K562 (cell line): ENCODE measurements at regions not wholly inside any gene's neighbourhood (a gene's known extent, or its start where the extent isn't known, plus 50 kb on each side); places are given as distances from the start of the nearest gene placed in this dataset.

Experiments used
- ATAC-seq: fragments of 200-7000 bp; cut with Tn5 transposase; 3 replicates; pipeline ENCODE4 v1.9.1; 2020; ENCODE audit warnings: moderate library complexity
- BruUV-seq: library from RNA; stranded (reverse); fragments of 400-500 nt; replicated peaks from 2 replicates; lab custom pipeline; 2021; lab: Mats Ljungman, UMichigan
- CTCF ChIA-PET: fragments of 300-600 bp; formaldehyde crosslinking; extraction: SDS; loops from one replicate; lab custom pipeline; 2021; ENCODE audit warnings: low intra/inter-chr PET ratio; lab: Yijun Ruan, JAX
- POLR2A ChIA-PET: fragments of 300-600, 350-650 bp; sonication (Branson Sonifier 250); formaldehyde crosslinking; extraction: SDS; loops from one replicate; lab custom pipeline; 2021; ENCODE audit warnings: antibody characterized with exemption, inconsistent platforms; lab: Yijun Ruan, JAX
- DNase-seq, 4 experiments: peaks; one replicate each; pipeline versions ENCODE4 v3.0.0 to v3.0.0-alpha.2; 2011 to 2018; ENCODE audit warnings: low spot score in 3 of 4, mixed read lengths in 3 of 4; ENCODE audit errors: extremely low read depth in 1 of 4
- FAIRE-seq: peaks from 2 replicates; lab custom pipeline; 2011; peaks lifted over from hg19 to GRCh38; lab: Jason Lieb, UNC
- H2AFZ ChIP-seq: 2 replicates; pipeline ENCODE4 v1.6.0; 2011; ENCODE audit warnings: low read depth, low read length, control low read depth, inconsistent platforms
- H3K27ac ChIP-seq: fragments of 200-600 bp; 3 replicates; pipeline ENCODE4 v1.8.0; 2011; ENCODE audit warnings: low read depth, mild to moderate bottlenecking, control low read depth, inconsistent platforms, low read length, moderate library complexity, mixed read lengths; ENCODE audit errors: extremely low read depth
- H3K27me3 ChIP-seq, 2 experiments: fragments of 300-600 bp in 1 of 2; 2 replicates in 1 of 2; 3 replicates in 1 of 2; pipeline versions ENCODE4 v1.6.0 to v1.8.0; 2011; ENCODE audit warnings: inconsistent platforms in 2 of 2, low read length in 2 of 2, mild to moderate bottlenecking in 1 of 2, mixed read lengths in 1 of 2, moderate library complexity in 1 of 2; ENCODE audit not compliant: control insufficient read depth in 2 of 2, insufficient read depth in 2 of 2
- H3K36me3 ChIP-seq: fragments of 300-600 bp; 3 replicates; pipeline ENCODE4 v1.8.0; 2011; ENCODE audit warnings: mild to moderate bottlenecking, low read length, inconsistent platforms; ENCODE audit not compliant: control insufficient read depth, insufficient read depth
- H3K4me1 ChIP-seq, 2 experiments: fragments of 200-600 bp in 1 of 2; replicated peaks in 1 of 2; 2 replicates in 1 of 2; 3 replicates in 1 of 2; pipeline versions ENCODE4 v1.5.1 to v1.8.0; 2011; ENCODE audit warnings: inconsistent platforms in 2 of 2, low read length in 2 of 2, mild to moderate bottlenecking in 1 of 2, mixed read lengths in 1 of 2, moderate library complexity in 1 of 2; ENCODE audit not compliant: control insufficient read depth in 2 of 2, insufficient read depth in 2 of 2
- H3K4me2 ChIP-seq: 2 replicates; pipeline ENCODE4 v1.6.1; 2011; ENCODE audit warnings: low read length, control low read depth, inconsistent platforms, mixed read lengths; ENCODE audit not compliant: insufficient read depth
- H3K4me3 ChIP-seq: fragments of 200-600 bp; sonication (generic), shearing (Covaris generic); 2 replicates; pipeline ENCODE4 v1.5.1; 2016; ENCODE audit warnings: control low read depth, inconsistent platforms
- H3K79me2 ChIP-seq: fragments of 200-600 bp; 3 replicates; pipeline ENCODE4 v1.8.0; 2011; ENCODE audit warnings: low read length, inconsistent platforms; ENCODE audit not compliant: control insufficient read depth, insufficient read depth
- H3K9ac ChIP-seq, 2 experiments: 2 replicates each; pipeline versions ENCODE4 v1.6.0 to v1.6.1; 2011; ENCODE audit warnings: low read depth in 2 of 2, low read length in 2 of 2, control low read depth in 1 of 2, inconsistent platforms in 1 of 2, mild to moderate bottlenecking in 1 of 2, mixed read lengths in 1 of 2; ENCODE audit not compliant: insufficient read depth in 1 of 2
- H3K9me1 ChIP-seq: one replicate; pipeline ENCODE4 v1.6.0; 2011; ENCODE audit warnings: inconsistent platforms, mild to moderate bottlenecking, low read length, moderate library complexity; ENCODE audit not compliant: control insufficient read depth, insufficient read depth
- H3K9me3 ChIP-seq: replicated peaks from 2 replicates; pipeline ENCODE4 v1.5.1; 2011; ENCODE audit warnings: low read depth, low read length, inconsistent platforms; ENCODE audit not compliant: control insufficient read depth, insufficient read depth
- H4K20me1 ChIP-seq: replicated peaks from 2 replicates; pipeline ENCODE4 v1.6.1; 2011; ENCODE audit warnings: low read length, inconsistent platforms, mixed read lengths; ENCODE audit not compliant: control insufficient read depth, insufficient read depth
- FOSL1 ChIP-seq: fragments of 200-800 bp; sonication (Bioruptor generic); conservative IDR thresholded peaks from 2 replicates; pipeline ENCODE4 v1.6.1; 2016; ENCODE audit warnings: missing genetic modification characterization, missing compliant biosample characterization
- MTA3 ChIP-seq: fragments of 450-650 bp; formaldehyde crosslinking; IDR thresholded peaks from 2 replicates; pipeline ENCODE4 v1.6.1; 2017; ENCODE audit warnings: mild to moderate bottlenecking, borderline replicate concordance
- RFX1 ChIP-seq: fragments of 450-650 bp; IDR thresholded peaks from 2 replicates; pipeline ENCODE4 v1.6.1; 2016; ENCODE audit warnings: mild to moderate bottlenecking, moderate library complexity
- ZNF212 ChIP-seq: fragments of 450-650 bp; formaldehyde crosslinking; IDR thresholded peaks from 2 replicates; pipeline ENCODE4 v1.4.0; 2020; ENCODE audit warnings: mild to moderate bottlenecking
- ZNF586 ChIP-seq: fragments of 450-650 bp; formaldehyde crosslinking; conservative IDR thresholded peaks from 2 replicates; pipeline ENCODE4 v1.4.0; 2020; ENCODE audit warnings: mild to moderate bottlenecking, moderate library complexity
- ZNF75A ChIP-seq: fragments of 450-650 bp; formaldehyde crosslinking; IDR thresholded peaks from 2 replicates; pipeline ENCODE4 v1.4.0; 2020; ENCODE audit warnings: mild to moderate bottlenecking
- WGBS: fragments of 100-300 bp; shearing (Covaris generic); methylation state at CpG from one replicate; pipeline ENCODE4 v1.1.6; 2016; ENCODE audit warnings: low coverage, mixed read lengths; ENCODE audit not compliant: insufficient coverage; ENCODE audit errors: missing lambda C conversion rate; 5-methylcytosine and 5-hydroxymethylcytosine counted together
- in situ Hi-C: fragments of 300-500 bp; cut with MboI; formaldehyde crosslinking; loops from 4 replicates; pipeline ENCODE4 v1.15.0; 2018; ENCODE audit warnings: inconsistent platforms, mixed read lengths
- intact Hi-C: fragments of 100-400 bp; cut with micrococcal nuclease; formaldehyde crosslinking; loops from 2 replicates; pipeline ENCODE4 v1.14.2; 2022
- TF ChIP-seq, protein P1 (sequence below), 2 experiments: fragments of 450-650 bp; IDR thresholded peaks; 2 replicates each; pipeline ENCODE4 v1.6.1; 2018; ENCODE audit warnings: mild to moderate bottlenecking in 2 of 2, low read depth in 1 of 2; ENCODE audit not compliant: partially characterized antibody in 2 of 2
- TF ChIP-seq, protein P2 (sequence below), 2 experiments: fragments of 200-800 bp in 1 of 2; sonication (Bioruptor generic) in 1 of 2; sonication (generic) in 1 of 2; formaldehyde crosslinking in 1 of 2; IDR thresholded peaks in 1 of 2; conservative IDR thresholded peaks in 1 of 2; 2 replicates each; pipeline versions ENCODE4 v1.5.0 to v1.6.1; 2016 to 2020; ENCODE audit warnings: missing compliant biosample characterization in 1 of 2, missing genetic modification characterization in 1 of 2, missing genetic modification reagents in 1 of 2
- TF ChIP-seq, protein P3 (sequence below): sonication (generic); formaldehyde crosslinking; IDR thresholded peaks from 2 replicates; pipeline ENCODE4 v1.8.0; 2022; ENCODE audit warnings: mild to moderate bottlenecking, missing genetic modification reagents

DNA sequence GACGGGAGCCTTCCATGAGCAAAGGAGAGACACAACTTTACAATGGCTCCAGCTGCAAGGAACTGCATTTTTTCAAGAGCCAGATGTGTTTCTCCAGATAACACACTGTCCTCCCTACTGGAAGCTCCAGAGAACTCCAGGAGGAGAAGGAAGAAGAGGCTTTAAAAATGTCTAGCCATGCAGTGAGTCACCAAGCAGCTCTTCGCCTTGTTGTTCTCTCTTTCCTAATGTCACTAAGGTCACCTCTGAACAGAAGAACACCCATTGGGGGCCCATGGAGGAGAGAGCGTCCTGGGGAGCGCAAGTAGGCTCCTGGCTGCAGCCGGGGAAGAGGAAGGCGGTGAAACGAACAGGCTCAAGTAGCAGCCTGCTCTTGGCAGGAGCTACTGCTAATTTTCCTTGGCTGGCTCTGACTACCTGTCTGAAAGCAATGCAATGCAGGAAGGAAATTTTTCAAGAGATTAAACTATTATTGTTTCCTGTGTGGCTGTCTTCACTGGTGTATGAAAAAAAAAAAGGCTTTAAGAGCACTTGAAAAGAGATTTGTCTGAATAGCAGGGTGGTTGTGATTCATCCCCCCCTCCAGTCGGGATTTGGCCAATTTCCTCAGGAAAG is 321.9 kb downstream of the SETD4 start:
- H3K9ac ChIP-seq = no peak overlapping the region

DNA sequence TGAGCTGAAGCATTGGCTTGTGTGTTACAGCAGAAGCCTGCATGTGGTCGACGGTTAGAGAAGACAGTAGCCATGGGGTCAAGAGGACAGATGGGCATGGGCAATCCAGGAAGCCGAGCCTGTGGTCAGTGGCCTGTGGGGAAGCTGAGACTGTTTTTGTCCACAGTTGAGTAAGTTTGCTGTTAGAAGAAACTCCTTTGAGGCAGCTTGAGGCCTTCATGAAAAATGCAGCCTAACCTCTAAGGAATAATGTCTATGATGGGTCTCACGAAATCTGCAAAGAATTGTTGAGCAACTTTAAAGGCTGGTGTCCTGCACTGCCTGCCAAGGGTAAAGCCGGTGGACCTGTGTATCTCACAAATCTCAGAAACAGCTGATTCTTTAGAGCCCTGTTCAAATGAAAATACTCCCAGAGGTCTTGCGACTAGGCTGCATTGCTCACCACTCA is 322.4 kb downstream of the SETD4 start:
- no peaks in the 10 kb centered on the region for H3K9me1 ChIP-seq
- POLR2A ChIA-PET = interaction anchor here (1.5 kb wide), 1 partner anchor 11 kb away, joined by 4 read pairs; no protein-coding TSS in a partner anchor
- CTCF ChIA-PET = no interaction called here
- no peak overlapping the region for H3K27ac ChIP-seq
- no peaks in the 10 kb centered on the region for H4K20me1 ChIP-seq
- intact Hi-C loops = no loop called here
- ATAC-seq (no peak), FAIRE-seq (no peak), DNase-seq (no peak)
- 0% methylated on average over 6 of the region's 6 CpGs for WGBS
- no TSS peak for BruUV-seq
- H2AFZ ChIP-seq = no peak overlapping the region
- H3K4me1 ChIP-seq = no peaks in the 10 kb centered on the region
- no peaks in the 10 kb centered on the region for H3K36me3 ChIP-seq
- no peak overlapping the region for H3K4me3 ChIP-seq
- H3K27me3 ChIP-seq = peaks cover 2 to 8% of the 10 kb centered on the region in 2 experiments; a peak in 2 of 5 replicates
- H3K9ac ChIP-seq = no peak overlapping the region
- H3K79me2 ChIP-seq = no peaks in the 10 kb centered on the region
- in situ Hi-C loops = no loop called here
- peaks cover 4% of the 10 kb centered on the region; the same call in 1 of the 2 replicates for H3K9me3 ChIP-seq
- H3K4me2 ChIP-seq = no peak overlapping the region
- TF ChIP-seq RFX1 (no peak), ZNF586 (no peak), ZNF75A (CRISPR knock-in tag) (no peak), MTA3 (no peak), ZNF212 (CRISPR knock-in tag) (no peak)
- TF ChIP-seq, protein P1, sequence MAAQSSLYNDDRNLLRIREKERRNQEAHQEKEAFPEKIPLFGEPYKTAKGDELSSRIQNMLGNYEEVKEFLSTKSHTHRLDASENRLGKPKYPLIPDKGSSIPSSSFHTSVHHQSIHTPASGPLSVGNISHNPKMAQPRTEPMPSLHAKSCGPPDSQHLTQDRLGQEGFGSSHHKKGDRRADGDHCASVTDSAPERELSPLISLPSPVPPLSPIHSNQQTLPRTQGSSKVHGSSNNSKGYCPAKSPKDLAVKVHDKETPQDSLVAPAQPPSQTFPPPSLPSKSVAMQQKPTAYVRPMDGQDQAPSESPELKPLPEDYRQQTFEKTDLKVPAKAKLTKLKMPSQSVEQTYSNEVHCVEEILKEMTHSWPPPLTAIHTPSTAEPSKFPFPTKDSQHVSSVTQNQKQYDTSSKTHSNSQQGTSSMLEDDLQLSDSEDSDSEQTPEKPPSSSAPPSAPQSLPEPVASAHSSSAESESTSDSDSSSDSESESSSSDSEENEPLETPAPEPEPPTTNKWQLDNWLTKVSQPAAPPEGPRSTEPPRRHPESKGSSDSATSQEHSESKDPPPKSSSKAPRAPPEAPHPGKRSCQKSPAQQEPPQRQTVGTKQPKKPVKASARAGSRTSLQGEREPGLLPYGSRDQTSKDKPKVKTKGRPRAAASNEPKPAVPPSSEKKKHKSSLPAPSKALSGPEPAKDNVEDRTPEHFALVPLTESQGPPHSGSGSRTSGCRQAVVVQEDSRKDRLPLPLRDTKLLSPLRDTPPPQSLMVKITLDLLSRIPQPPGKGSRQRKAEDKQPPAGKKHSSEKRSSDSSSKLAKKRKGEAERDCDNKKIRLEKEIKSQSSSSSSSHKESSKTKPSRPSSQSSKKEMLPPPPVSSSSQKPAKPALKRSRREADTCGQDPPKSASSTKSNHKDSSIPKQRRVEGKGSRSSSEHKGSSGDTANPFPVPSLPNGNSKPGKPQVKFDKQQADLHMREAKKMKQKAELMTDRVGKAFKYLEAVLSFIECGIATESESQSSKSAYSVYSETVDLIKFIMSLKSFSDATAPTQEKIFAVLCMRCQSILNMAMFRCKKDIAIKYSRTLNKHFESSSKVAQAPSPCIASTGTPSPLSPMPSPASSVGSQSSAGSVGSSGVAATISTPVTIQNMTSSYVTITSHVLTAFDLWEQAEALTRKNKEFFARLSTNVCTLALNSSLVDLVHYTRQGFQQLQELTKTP (IDR thresholded peaks at IDR 0.05; ENCODE audit: low read depth in 1 of 2, partially characterized antibody in 2 of 2) = no peak
- TF ChIP-seq, protein P2, sequence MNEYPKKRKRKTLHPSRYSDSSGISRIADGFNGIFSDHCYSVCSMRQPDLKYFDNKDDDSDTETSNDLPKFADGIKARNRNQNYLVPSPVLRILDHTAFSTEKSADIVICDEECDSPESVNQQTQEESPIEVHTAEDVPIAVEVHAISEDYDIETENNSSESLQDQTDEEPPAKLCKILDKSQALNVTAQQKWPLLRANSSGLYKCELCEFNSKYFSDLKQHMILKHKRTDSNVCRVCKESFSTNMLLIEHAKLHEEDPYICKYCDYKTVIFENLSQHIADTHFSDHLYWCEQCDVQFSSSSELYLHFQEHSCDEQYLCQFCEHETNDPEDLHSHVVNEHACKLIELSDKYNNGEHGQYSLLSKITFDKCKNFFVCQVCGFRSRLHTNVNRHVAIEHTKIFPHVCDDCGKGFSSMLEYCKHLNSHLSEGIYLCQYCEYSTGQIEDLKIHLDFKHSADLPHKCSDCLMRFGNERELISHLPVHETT (CRISPR knock-in tag; conservative IDR thresholded peaks at IDR 0.05 in 1 of 2, IDR thresholded peaks at IDR 0.05 in 1 of 2) = no peak

More for the DNA sequence above, 321.9 kb downstream of the SETD4 start:
- intact Hi-C loops (no loop called here), in situ Hi-C loops (no loop called here)
- no peaks in the 10 kb centered on the region for H3K4me1 ChIP-seq
- H3K36me3 ChIP-seq = no peaks in the 10 kb centered on the region
- H3K4me2 ChIP-seq = no peak overlapping the region
- no TSS peak for BruUV-seq
- no peaks in the 10 kb centered on the region for H3K9me1 ChIP-seq
- ChIA-PET CTCF (no interaction called here), POLR2A (interaction anchor here (1.5 kb wide), 1 partner anchor 11 kb away, joined by 4 read pairs; no protein-coding TSS in a partner anchor)
- no peak for ATAC-seq
- H3K27me3 ChIP-seq = peaks cover 0 to 5% of the 10 kb centered on the region in 2 experiments; a peak in 1 of 5 replicates
- WGBS = 3% methylated on average over 8 of the region's 8 CpGs
- H3K27ac ChIP-seq = no peak overlapping the region
- no peak overlapping the region for H3K4me3 ChIP-seq
- H2AFZ ChIP-seq = no peak overlapping the region
- no peaks in the 10 kb centered on the region for H3K79me2 ChIP-seq
- H3K9me3 ChIP-seq = peaks cover 4% of the 10 kb centered on the region; the same call in 1 of the 2 replicates
- DNase-seq = no peak
- H4K20me1 ChIP-seq = no peaks in the 10 kb centered on the region
- peak; percentile 71 for TF ChIP-seq FOSL1 (tag)
- TF ChIP-seq, protein P3, sequence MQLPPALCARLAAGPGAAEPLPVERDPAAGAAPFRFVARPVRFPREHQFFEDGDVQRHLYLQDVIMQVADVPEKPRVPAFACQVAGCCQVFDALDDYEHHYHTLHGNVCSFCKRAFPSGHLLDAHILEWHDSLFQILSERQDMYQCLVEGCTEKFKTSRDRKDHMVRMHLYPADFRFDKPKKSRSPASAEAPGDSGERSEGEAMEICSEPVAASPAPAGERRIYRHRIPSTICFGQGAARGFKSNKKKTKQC (CRISPR knock-in tag) = no peak
- FAIRE-seq = no peak
